Thyroid gland (tissue), 4 donors: ENCODE measurements at regions not wholly inside any gene's neighbourhood (a gene's known extent, or its start where the extent isn't known, plus 50 kb on each side); places are given as distances from the start of the nearest gene placed in this dataset.
"Not testable (repeated sequence)": the region's sequence is repeated elsewhere in the genome, so short reads cannot be mapped to it uniquely, and the experiment has no call there.

ENCODE experiments used
- DNase-seq, 2 donors: peaks; one replicate each; pipeline ENCODE4 v3.0.0-alpha.2; 2019
- H3K27ac ChIP-seq, 3 donors: fragments of 200-600 bp; sonication (generic); 1 replicate in 2 of 3; 2 replicates in 1 of 3; pipeline ENCODE4 v1.5.1; 2016 to 2019; ENCODE audit warnings: mild to moderate bottlenecking in 1 of 3, moderate library complexity in 1 of 3
- H3K27me3 ChIP-seq: fragments of 200-600 bp; sonication (generic); one replicate; pipeline ENCODE4 v1.5.1; 2019
- H3K36me3 ChIP-seq, 2 donors: fragments of 200-600 bp; sonication (generic); one replicate each; pipeline ENCODE4 v1.5.1; 2016 to 2019
- H3K4me1 ChIP-seq, 2 donors: fragments of 200-600 bp; sonication (generic); one replicate each; pipeline ENCODE4 v1.5.1; 2017 to 2019
- H3K4me3 ChIP-seq, 3 donors: fragments of 200-600 bp; sonication (generic); replicated peaks in 1 of 3; 1 replicate in 2 of 3; 2 replicates in 1 of 3; pipeline ENCODE4 v1.5.1; 2016; ENCODE audit warnings: mild to moderate bottlenecking in 1 of 3
- H3K9me3 ChIP-seq: fragments of 200-600 bp; sonication (generic); one replicate; pipeline ENCODE4 v1.5.1; 2017
- WGBS, 2 donors: methylation state at CpG; one replicate each; pipeline ENCODE4 v1.1.5; 2017; 5-methylcytosine and 5-hydroxymethylcytosine counted together
- intact Hi-C: fragments of 100-400 bp; cut with DNase I; formaldehyde crosslinking; loops from one replicate; pipeline ENCODE4 v1.15.1; 2023

DNA sequence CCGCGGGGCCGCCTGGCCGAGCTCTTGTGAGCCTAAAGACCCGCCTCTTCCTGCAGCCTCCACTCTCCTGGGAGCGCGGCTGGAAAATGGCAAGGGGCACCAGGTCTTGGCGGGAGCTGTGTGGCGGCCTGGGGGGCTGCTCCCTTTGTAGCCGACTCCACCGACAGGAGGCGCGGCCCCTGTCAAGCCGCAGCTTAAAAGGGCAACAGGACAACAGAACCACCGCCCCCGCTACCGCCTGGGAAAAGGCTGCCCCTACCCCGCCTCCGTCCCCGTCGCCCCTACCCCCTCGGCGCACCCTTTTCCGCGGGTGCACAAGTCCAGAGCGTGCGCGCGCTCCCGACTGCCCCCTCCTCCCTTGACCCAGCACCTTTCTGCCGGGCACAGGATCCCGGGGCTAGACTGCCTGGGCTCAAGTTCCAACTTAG is 60.3 kb downstream of the GOLGA8K start:
- DNase-seq: peak in 1 of 2 donors; percentile 4
- WGBS, 2 donors: no CpG with 5 or more reads among the region's 32 CpGs
- H3K9me3 ChIP-seq, H3K4me1 ChIP-seq, H3K27ac ChIP-seq, intact Hi-C loops, H3K4me3 ChIP-seq, H3K36me3 ChIP-seq, H3K27me3 ChIP-seq: not testable (repeated sequence)

DNA sequence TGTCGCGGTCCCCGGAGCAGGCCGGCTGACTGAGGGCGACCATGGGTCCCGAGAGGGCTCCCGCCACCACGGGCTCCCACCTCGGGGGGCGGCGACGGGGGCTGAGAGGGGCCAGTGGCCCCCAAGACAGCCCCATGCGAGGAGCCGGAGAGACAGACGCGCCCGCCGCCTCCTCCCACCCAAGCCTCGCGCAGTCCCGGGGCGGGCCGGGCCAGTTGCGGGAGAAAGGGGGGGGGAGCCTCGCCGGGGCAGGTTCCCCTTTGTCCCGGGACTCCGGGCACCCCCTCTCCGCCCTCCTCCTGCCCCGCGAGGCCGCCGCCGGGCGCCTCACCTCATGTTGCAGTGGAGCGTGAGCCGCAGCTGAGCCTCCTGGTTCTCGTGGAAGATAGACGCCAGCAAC is 60.8 kb downstream of the GOLGA8K start:
- intact Hi-C loops, H3K36me3 ChIP-seq, H3K4me1 ChIP-seq, H3K27ac ChIP-seq, H3K27me3 ChIP-seq, H3K9me3 ChIP-seq: not testable (repeated sequence)
- H3K4me3 ChIP-seq: peak overlapping the region in 1 of 3 donors; percentile 17
- peak in 1 of 2 donors; percentile 12 for DNase-seq
- no CpG with 5 or more reads among the region's 39 CpGs for WGBS, 2 donors

DNA sequence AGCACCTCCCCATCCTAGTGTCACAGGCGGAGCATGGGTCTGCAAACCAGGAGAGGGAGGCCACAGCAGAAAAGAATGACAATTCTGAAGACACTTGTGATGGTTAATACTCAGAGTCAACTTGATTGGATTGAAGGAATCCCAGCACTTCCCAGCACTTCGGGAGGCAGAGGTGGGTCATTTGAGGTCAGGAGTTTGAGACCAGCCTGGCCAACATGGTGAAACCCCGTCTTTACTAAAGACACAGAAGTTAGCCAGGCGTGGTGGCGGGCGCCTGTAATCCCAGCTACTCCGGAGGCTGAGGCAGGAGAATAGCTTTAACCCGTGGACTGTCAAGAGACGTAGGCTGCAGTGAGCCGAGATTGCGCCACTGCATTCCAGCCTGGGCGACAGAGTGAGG is 61.6 kb downstream of the GOLGA8K start:
- H3K4me1 ChIP-seq, intact Hi-C loops, H3K9me3 ChIP-seq, H3K27me3 ChIP-seq, H3K4me3 ChIP-seq, H3K27ac ChIP-seq, H3K36me3 ChIP-seq: not testable (repeated sequence)
- WGBS, 2 donors: 32 to 50% methylated on average over 5 to 6 of the region's 12 CpGs
- DNase-seq: peak; percentile 18 to 30

- DNase-seq, intact Hi-C loops, H3K9me3 ChIP-seq, H3K4me1 ChIP-seq, H3K27me3 ChIP-seq, H3K4me3 ChIP-seq, H3K36me3 ChIP-seq, H3K27ac ChIP-seq: not testable (repeated sequence)
- 86 to 100% methylated on average over 1 to 2 of the region's 3 CpGs for WGBS, 2 donors
Measured at GRCh38 chr15:32336804-32337203, 66.3 kb downstream of the GOLGA8K start.

GRCh38 chr15:32323353-32323752 is 79.7 kb downstream of the GOLGA8K start:
- H3K9me3 ChIP-seq, H3K4me1 ChIP-seq, H3K27ac ChIP-seq, DNase-seq, intact Hi-C loops, H3K27me3 ChIP-seq, H3K36me3 ChIP-seq, H3K4me3 ChIP-seq: not testable (repeated sequence)
- 91 to 92% methylated on average over 3 of the region's 4 CpGs for WGBS, 2 donors

GRCh38 chr15:32319247-32319646 is 83.8 kb downstream of the GOLGA8K start:
- H3K27ac ChIP-seq, H3K9me3 ChIP-seq, H3K27me3 ChIP-seq, DNase-seq, H3K4me3 ChIP-seq, H3K4me1 ChIP-seq, H3K36me3 ChIP-seq, intact Hi-C loops: not testable (repeated sequence)
- WGBS, 2 donors: 86 to 95% methylated on average over 1 to 2 of the region's 3 CpGs

GRCh38 chr15:32316482-32316881 is 86.6 kb downstream of the GOLGA8K start:
- DNase-seq, H3K9me3 ChIP-seq, intact Hi-C loops, H3K4me3 ChIP-seq, H3K36me3 ChIP-seq, H3K4me1 ChIP-seq, H3K27me3 ChIP-seq, H3K27ac ChIP-seq: not testable (repeated sequence)
- no CpG with 5 or more reads among the region's 4 CpGs for WGBS, 2 donors

DNA sequence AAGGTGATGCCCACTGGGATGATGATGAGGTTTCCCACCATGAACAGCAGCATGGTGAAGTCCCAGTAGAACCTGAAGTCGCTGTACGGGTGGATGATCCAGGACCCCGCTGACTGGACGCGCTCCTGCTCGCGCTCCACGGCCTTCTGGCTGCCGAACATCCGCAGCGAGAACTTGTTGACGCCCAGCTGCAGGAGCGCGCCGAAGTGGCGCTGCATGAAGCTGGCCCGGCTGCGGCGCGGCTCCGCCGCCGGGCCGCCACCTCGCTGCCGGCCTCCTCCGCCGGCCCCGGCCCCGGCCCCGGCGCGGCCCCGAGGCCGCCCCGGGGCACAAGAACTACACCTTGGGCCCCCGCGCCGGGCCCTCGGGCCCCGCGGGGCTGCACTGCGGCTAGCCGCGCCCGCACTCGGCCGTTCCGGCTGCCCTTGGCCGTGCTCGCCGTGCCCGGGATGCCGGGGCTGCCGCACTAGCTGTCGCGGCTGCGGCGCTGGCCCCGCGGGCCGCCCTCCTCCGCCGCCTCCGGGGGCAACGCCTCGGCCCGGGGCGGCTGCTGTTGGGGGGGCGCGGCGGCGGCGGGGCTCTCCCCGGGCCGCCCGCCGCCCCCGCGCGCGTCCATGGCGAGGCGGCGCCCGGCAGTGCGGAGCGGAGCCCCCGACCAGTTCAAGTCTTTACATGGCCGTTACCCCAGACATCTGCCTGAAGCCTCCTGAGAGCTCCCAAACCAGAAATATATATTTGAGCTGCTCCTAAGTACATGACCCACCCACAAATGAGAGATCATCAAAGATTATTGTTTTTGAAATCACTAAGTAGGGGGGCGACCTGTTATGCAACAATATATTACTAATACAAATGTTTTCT is 87.8 kb downstream of the GOLGA8K start:
- H3K36me3 ChIP-seq, H3K4me1 ChIP-seq, DNase-seq, H3K27ac ChIP-seq, H3K4me3 ChIP-seq, H3K9me3 ChIP-seq, intact Hi-C loops, H3K27me3 ChIP-seq: not testable (repeated sequence)
- no CpG with 5 or more reads among the region's 91 CpGs for WGBS, 2 donors

DNA sequence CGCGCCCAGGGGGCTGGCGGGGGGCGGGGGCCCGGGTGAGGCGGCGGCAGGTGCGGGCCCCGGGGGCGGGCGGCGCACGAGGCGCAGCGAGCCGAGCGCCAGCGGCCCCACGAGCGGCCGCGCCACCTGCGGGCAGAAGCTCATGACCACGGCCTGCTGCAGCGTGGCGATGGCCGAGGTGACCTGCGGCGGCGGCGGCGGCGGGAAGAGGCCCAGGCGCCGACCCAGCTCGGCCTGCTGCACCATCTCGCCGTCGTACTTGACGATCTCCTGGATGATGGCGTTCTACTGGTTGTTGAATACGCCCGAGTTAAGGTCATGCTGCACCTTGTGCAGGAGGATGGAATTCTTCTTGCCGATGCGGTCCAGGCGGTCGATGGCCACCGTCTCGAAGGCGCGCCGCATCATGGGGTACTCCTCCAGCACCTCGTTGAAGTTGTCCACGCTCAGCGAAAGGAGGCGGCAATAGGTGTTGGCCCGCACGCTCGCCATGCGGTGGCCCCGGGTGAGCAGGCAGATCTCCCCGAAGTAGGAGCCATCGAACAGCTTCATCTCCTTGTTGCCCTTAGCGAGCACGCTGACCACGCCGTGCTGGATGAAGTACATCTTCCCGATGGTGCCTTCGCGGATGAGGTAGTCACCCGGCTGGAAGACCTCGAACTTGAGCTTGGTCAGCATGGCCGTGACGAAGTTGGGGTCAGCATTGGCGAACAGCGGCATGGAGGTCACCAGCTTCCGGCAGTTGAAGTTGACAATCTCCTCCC is 89.5 kb downstream of the GOLGA8K start:
- H3K36me3 ChIP-seq, intact Hi-C loops, H3K27ac ChIP-seq, H3K9me3 ChIP-seq, H3K27me3 ChIP-seq, H3K4me3 ChIP-seq, DNase-seq, H3K4me1 ChIP-seq: not testable (repeated sequence)
- 96% methylated on average over 9 of the region's 77 CpGs; no CpG with 5 or more reads in 1 of the 2 donors for WGBS, 2 donors

DNA sequence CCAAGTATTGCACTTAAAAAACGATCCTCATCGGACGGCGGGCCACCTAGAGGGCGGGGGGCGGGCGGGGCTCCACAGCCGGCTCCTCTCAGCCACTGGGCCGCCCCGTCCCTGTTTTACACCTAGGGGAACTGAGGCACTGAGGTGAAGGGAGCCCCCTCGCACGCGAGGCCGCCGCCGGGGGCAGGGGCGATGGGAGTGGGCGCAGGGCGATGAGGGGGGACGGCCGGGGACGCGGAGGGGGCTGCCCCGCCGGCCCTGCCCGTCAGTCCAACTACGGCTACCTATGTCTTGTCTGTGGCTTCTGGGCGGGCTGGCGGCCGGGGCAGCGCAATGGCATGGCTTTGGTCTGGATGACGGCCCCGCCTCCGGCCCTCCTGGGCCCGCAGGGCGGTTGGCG is 90.4 kb downstream of the GOLGA8K start:
- no CpG with 5 or more reads among the region's 37 CpGs for WGBS, 2 donors
- H3K4me3 ChIP-seq, intact Hi-C loops: not testable (repeated sequence)

DNA sequence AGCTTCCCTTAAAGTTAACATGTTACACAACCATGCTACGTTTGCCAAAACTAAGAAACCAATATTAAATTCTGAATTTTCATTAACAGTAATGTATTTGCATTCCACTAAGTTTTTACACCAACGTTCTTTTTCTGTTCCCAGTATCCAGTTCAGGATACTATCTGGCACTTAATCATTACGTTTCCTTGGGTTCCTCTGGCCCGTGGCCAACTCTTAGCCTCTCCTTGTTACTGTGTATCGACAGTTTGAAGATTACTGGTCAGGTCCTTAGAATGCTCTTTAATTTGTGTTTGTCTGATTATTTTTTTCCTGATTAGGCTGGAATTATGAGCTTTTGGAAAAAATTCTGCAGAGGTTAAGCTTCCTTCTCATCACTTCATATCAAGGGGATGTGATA is 95.5 kb downstream of the GOLGA8K start:
- H3K4me3 ChIP-seq, H3K27ac ChIP-seq, H3K9me3 ChIP-seq, H3K4me1 ChIP-seq, H3K27me3 ChIP-seq, intact Hi-C loops, H3K36me3 ChIP-seq: not testable (repeated sequence)
- DNase-seq: peak; percentile 5 to 12
- 44 to 48% methylated on average over 5 of the region's 5 CpGs for WGBS, 2 donors

More for the DNA sequence above, 90.4 kb downstream of the GOLGA8K start:
- DNase-seq, H3K9me3 ChIP-seq, H3K27ac ChIP-seq, H3K36me3 ChIP-seq, H3K4me1 ChIP-seq, H3K27me3 ChIP-seq: not testable (repeated sequence)

DNA sequence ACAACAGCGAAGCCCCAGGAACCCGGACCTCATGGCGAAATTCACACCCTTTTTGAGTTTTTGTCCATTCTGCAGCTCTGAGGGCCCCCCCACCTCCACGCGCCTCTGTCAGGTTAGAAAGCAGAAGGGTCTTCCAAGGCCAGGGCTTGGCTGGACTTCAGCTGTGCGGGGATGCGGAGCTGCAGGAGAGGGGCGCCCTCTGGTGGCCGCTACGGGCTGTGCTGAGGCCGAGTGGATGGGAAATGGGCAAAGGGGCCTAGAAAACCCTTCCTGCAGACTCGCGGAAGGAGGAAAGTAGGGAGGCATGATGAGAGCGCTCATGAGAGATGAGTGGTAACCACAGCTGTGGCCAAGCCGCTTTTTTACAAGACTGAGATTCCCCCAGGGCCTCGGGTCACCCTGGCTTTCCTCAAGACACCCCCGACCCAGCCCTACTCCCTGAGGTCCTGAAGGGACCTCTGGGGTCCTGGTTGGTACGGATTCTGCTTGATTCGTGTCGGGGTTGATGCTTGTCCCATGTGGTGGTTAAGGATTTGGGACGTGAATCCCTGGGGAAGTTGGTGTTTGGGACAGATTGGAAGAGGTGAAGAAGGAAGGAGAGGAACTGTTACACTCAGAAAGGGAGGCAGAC is 126.8 kb downstream of the GOLGA8K start:
- H3K36me3 ChIP-seq, H3K4me1 ChIP-seq, H3K9me3 ChIP-seq, H3K4me3 ChIP-seq, H3K27ac ChIP-seq, H3K27me3 ChIP-seq, intact Hi-C loops, DNase-seq: not testable (repeated sequence)
- no CpG with 5 or more reads among the region's 21 CpGs for WGBS, 2 donors
